HG03558 (cell line): ENCODE measurements at regions not wholly inside any gene's neighbourhood (a gene's known extent, or its start where the extent isn't known, plus 50 kb on each side); places are given as distances from the start of the nearest gene placed in this dataset.
A peak's percentile ranks its signal among the peaks of the same experiment; 100 is the strongest.

Experiments
- ATAC-seq: cut with Tn5 transposase; IDR thresholded peaks from one replicate; pipeline ENCODE4 v1.9.1; 2021; ENCODE audit warnings: moderate number of reproducible peaks; ENCODE audit not compliant: unreplicated experiment; ENCODE audit errors: extremely low read depth

- ATAC-seq, result no peak
These were observed 137.5 kb downstream of the TMCO5A start for GRCh38 chr15:38072007-38072347.

DNA sequence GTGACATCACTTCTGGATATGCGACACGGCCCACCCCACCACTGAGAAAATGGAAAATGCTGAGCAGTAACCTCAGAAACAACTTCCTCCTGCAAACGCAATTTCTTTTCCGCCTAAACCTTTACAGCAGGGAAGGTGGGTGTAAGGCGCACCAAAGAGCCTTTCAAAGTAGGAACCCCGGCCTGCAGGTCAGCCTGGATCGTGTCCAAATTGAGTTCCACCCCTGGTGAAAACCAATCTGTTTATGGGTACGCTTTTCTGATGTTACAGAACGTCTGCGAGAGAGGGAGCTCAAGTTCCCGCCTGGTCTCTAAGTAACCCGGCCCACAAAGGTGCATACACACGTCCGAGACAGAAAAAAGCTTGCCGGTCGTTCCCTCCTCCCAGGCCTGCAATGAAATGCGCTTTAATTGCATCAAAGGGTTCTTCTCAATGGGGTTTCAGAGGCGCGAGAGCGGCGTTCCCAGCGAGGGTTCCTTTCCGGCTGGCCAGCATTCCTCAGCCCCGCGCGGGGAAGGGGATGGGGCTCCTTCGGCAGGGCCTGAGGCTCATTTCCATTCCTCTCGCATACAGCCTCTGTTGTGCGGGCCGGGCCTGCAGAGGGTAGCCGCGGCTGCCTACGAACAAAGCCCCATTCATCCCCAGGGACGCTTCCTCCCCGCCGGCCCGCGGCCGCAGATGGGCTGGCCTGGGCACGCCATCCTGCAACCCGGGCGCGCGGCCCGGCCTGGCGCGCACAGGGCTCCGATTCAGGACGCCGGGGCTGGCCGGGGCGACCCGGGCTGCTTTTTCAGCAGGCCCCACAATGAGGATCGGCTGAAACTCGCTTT, 138.1 kb downstream of the TMCO5A start:
- ATAC-seq, result peak; percentile 52

GRCh38 chr15:38073178-38073946, 138.9 kb downstream of the TMCO5A start:
- no peak for ATAC-seq

DNA sequence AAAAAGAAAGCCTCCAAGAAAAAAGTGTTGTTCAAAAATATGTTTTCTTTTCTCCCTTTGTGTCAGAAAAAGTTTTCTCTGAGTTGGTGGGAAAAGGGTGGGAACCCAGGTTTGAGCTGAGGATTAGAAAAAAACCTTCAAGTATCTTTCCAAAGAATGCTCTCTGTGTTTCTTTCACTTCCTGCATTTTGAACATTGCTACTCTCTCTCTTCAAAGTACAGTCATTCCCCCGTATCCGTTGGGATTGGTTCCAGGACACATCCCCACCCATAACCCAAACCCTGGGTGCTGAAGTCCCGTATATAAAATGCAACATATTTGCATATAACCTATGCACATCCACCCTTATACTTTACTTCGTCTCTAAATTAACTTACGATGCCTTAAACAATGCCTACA, 139.6 kb downstream of the TMCO5A start:
- ATAC-seq, result no peak

- ATAC-seq, result no peak
These were observed 141.0 kb downstream of the TMCO5A start for GRCh38 chr15:38075466-38075865.

- no peak for ATAC-seq
These were observed 142.3 kb downstream of the TMCO5A start for GRCh38 chr15:38076786-38077185.

DNA sequence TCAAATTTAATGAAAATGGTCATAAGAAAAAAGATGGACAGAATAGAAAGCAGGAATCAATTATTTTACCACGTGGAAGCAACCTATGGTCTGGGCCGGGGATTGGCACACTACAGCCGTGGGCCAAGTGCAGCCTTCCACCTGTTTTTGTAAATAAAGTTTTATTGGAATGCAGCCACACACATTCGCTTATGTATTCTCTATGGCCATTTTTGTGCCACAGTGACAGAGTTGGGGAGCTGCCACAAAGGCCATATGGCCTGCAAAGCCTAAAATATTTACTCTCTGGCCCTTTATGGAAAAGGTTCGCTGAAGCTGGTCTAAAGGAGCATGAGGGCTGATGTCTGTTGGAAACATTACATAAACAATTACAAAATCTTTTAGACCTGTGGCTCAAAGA, 144.8 kb downstream of the TMCO5A start:
- no peak for ATAC-seq

GRCh38 chr15:38080651-38081275, 146.3 kb downstream of the TMCO5A start:
- ATAC-seq, result no peak

GRCh38 chr15:38084289-38084688, 149.8 kb downstream of the TMCO5A start:
- ATAC-seq, result peak; percentile 83

DNA sequence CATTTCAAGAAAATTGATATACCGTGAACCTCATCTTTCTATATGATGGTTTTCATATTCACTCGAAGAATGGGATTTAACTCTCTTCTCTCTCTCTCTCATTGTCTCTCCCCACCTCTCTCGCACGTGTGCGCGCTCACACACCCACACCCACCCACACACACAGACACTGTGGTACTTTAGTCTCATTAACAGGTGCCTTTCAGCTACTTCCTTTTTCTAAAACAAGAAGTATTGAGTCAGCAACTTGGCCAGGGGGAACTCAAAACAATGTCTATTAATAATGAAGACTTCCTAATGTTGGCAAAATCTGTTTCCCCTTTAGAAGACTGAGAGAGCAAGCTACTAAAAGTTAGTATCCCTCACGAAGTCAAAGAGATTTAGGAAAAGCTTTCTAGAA, 150.7 kb downstream of the TMCO5A start:
- peak; percentile 38 for ATAC-seq

GRCh38 chr15:38085931-38086568, 151.6 kb downstream of the TMCO5A start:
- no peak for ATAC-seq

GRCh38 chr15:38086611-38087010, 152.2 kb downstream of the TMCO5A start:
- ATAC-seq, result no peak

DNA sequence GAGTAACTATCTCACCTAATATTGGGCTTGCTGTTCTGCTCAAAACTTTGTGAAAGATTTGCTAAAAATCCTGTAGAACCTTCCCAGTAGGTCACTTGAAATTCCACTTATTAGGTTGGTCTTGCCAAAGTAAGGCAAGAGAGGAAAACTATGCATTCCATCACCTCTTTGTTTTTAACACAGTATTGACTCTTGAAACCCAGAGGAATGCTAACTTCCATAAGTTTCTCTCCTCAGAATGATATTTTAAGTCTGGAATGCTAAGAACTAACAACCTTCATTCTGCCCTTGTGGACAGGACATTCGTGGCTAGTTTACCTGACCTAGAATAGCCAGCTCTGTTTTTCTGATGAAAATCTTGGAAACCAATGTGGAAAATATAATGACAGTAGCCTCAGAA, 154.5 kb downstream of the TMCO5A start:
- ATAC-seq, result no peak

DNA sequence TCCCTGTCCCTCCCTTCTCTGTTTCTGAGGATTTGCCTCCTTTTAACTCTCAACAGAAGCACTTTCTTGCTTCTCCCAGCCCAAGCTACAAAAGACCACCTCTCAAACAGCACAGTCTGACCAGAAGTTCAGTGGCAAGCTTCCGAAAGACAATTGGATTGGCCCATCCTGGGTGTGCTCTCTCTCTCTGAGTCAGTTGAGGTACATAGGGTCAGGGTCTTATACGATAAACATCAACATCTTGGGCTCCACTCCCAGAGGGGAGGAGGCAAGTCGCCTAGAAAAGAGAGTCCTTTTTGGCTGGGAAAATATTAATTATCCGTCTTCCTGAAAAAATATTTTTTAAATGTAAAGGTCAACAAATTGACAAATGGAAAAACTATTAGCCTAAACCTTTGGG, 155.8 kb downstream of the TMCO5A start:
- ATAC-seq, result no peak

GRCh38 chr15:38090678-38091077, 156.2 kb downstream of the TMCO5A start:
- ATAC-seq, result no peak

DNA sequence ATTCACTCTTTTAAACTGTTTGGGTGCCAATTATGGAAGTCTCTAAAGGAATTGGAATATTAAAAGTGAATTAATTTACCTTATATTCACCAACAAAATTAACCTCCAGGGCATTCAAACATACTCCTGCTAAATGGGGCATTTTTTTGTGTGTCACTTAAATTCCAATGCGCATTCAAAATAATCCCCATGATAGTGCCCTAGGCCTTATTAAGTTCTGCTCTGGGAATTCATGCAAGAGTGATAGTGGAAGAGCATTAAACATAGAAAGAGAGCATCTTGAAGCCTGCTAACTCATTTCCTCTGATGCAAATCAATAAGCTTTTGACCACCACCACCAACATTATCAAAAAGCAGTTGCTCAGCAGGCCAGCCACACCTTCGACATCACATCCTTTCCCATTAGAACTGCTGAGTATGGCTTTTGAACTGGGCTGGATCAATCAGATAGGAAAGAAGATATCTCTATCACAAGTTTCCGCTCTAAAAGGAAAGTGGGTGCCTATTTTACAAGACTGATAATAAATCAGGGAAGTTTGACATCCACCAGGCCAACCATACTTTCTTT, 156.7 kb downstream of the TMCO5A start:
- no peak for ATAC-seq

DNA sequence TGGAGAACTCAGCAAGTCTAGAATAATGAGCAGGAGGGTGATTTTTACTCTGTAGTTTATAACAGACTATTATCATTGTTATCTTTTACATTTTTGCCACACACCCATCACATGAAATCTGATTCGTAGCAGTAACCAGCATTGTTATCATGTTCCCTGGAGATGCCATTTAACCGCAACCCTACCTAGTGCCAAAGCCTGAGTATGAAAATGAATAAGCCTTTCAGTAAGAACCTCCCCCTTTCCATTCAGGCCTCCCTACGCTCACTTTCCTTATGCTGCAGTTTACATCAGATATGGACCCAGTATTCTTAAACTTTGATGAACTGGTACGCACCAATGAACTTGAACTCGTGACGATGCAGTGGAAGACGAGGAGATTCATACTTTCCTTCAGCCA, 158.7 kb upstream of the SPRED1 start:
- no peak for ATAC-seq

- ATAC-seq, result no peak
These were observed 149.7 kb upstream of the SPRED1 start for GRCh38 chr15:38102972-38103371.

GRCh38 chr15:38103564-38103963, 149.1 kb upstream of the SPRED1 start:
- ATAC-seq, result no peak

GRCh38 chr15:38111070-38111469, 141.6 kb upstream of the SPRED1 start:
- ATAC-seq, result no peak
